PC-9 (cell line): ENCODE measurements at regions not wholly inside any gene's neighbourhood (a gene's known extent, or its start where the extent isn't known, plus 50 kb on each side); places are given as distances from the start of the nearest gene placed in this dataset.

Experiments
- BruUV-seq: library from RNA; stranded (reverse); fragments of 400-500 nt; replicated peaks from 2 replicates; lab custom pipeline; 2021; lab: Mats Ljungman, UMichigan
- CTCF ChIA-PET: fragments of 300-600 bp; sonication (Branson Sonifier 250); formaldehyde crosslinking; loops from one replicate; lab custom pipeline; 2022; ENCODE audit warnings: antibody characterized with exemption; lab: Charles Lee
- POLR2A ChIA-PET: fragments of 300-600 bp; sonication (Branson Sonifier 250); formaldehyde crosslinking; loops from one replicate; lab custom pipeline; 2022; ENCODE audit warnings: antibody characterized with exemption; ENCODE audit not compliant: unreplicated experiment; lab: Charles Lee
- DNase-seq, 2 experiments: peaks; one replicate each; pipeline versions ENCODE4 v3.0.0 to v3.0.0-alpha.2; 2015 to 2022; ENCODE audit warnings: mixed read lengths in 1 of 2
- H2AFZ ChIP-seq: fragments of 200-600 bp; sonication (generic); 2 replicates; pipeline ENCODE4 v1.8.1; 2017; ENCODE audit warnings: antibody characterized with exemption
- H3F3A ChIP-seq: fragments of 200-600 bp; sonication (generic); 2 replicates; pipeline ENCODE4 v1.8.1; 2017; ENCODE audit warnings: antibody characterized with exemption, mild to moderate bottlenecking, low read depth; ENCODE audit not compliant: insufficient read depth
- H3K27ac ChIP-seq: fragments of 200-600 bp; sonication (generic); 2 replicates; pipeline ENCODE4 v1.6.1; 2016; ENCODE audit warnings: mixed run types
- H3K27me3 ChIP-seq: fragments of 200-600 bp; sonication (generic); 2 replicates; pipeline ENCODE4 v1.6.1; 2016; ENCODE audit warnings: low read depth, mixed run types; ENCODE audit not compliant: insufficient read depth
- H3K36me3 ChIP-seq: fragments of 200-600 bp; sonication (generic); 2 replicates; pipeline ENCODE4 v1.6.1; 2016; ENCODE audit warnings: low read depth, mixed run types
- H3K4me1 ChIP-seq: fragments of 200-600 bp; sonication (generic); replicated peaks from 2 replicates; pipeline ENCODE4 v1.6.1; 2016; ENCODE audit warnings: mixed run types; ENCODE audit not compliant: insufficient read depth
- H3K4me2 ChIP-seq: fragments of 200-600 bp; sonication (generic); 2 replicates; pipeline ENCODE4 v1.6.1; 2017; ENCODE audit warnings: mixed run types
- H3K4me3 ChIP-seq: fragments of 200-600 bp; sonication (generic); 2 replicates; pipeline ENCODE4 v1.6.1; 2016; ENCODE audit warnings: mixed run types
- H3K79me2 ChIP-seq: fragments of 200-600 bp; sonication (generic); 2 replicates; pipeline ENCODE4 v1.6.1; 2017; ENCODE audit warnings: low read depth, mixed run types
- H3K9me2 ChIP-seq: fragments of 200-600 bp; sonication (generic); 2 replicates; pipeline ENCODE4 v1.8.1; 2017; ENCODE audit warnings: mild to moderate bottlenecking; ENCODE audit not compliant: insufficient read depth
- H3K9me3 ChIP-seq: fragments of 200-600 bp; sonication (generic); 2 replicates; pipeline ENCODE4 v1.8.1; 2016; ENCODE audit warnings: low read depth; ENCODE audit not compliant: insufficient read depth
- H4K20me1 ChIP-seq: fragments of 200-600 bp; sonication (generic); 2 replicates; pipeline ENCODE4 v1.8.1; 2017; ENCODE audit not compliant: insufficient read depth
- CTCF ChIP-seq: fragments of 200-600 bp; sonication (generic); conservative IDR thresholded peaks from 2 replicates; pipeline ENCODE4 v1.6.1; 2017; ENCODE audit warnings: mixed run types, antibody characterized with exemption, mild to moderate bottlenecking, moderate library complexity
- EZH2 ChIP-seq: fragments of 200-600 bp; sonication (generic); IDR thresholded peaks from 2 replicates; pipeline ENCODE4 v1.8.0; 2017; ENCODE audit warnings: antibody characterized with exemption, low read depth
- intact Hi-C: fragments of 100-400 bp; cut with micrococcal nuclease; formaldehyde crosslinking; loops from one replicate; pipeline ENCODE4 v1.10.0; 2022; ENCODE audit not compliant: unreplicated experiment

DNA sequence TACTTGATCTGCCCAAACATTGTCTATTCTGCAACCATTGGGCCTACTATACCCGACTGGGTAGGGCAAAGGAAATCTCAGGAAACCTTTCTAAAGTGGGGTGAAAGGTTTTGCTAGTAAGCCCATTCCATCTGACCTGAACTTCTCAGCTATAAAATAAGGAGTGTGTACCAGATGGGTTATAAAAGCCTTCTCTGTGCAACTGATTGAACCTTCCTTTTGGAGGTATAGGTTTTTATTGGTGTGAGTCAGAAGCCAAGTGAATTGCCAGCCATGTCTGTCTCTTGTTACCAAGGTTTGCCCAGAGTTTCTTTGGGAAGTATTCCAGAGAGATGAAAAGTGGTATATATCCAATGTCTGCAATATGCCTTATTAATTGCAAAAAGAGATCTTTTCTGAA lies 1271.0 kb upstream of the WWC1 start:
- no TSS peak for BruUV-seq
- Histone ChIP-seq H3K9me2 (no peaks in the 10 kb centered on the region), H3K4me2 (no peak overlapping the region), H3K27me3 (no peaks in the 10 kb centered on the region; the same call in 1 of the 2 replicates), H3K9me3 (no peaks in the 10 kb centered on the region), H3K4me3 (no peak overlapping the region), H3K4me1 (no peaks in the 10 kb centered on the region), H3K79me2 (no peaks in the 10 kb centered on the region), H2AFZ (no peak overlapping the region), H3K27ac (no peak overlapping the region), H4K20me1 (no peaks in the 10 kb centered on the region), H3F3A (no peaks in the 10 kb centered on the region), H3K36me3 (no peaks in the 10 kb centered on the region)
- TF ChIP-seq EZH2: no peak
- no peak for TF ChIP-seq CTCF
- ChIA-PET CTCF (no interaction called here), POLR2A (no interaction called here)
- DNase-seq: no peak
- intact Hi-C loops: no loop called here

DNA sequence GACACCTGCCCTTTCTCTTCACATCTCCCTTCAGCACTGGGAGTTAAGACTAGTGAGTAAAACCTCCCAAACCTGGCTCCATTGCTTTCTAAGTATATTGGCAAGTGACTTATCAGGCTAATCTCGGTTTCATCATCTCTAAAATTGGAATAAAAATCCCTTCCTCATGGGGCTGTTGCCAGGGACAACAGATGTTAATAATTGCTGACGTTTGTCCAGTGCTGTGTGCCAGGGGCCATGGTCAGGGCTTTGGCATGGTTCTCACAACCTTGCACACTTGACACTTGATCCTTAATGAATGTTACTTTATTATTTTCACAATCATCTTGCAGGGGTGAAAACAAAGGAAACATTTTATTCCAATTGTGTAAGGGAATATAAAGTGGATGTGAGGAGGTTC lies 1262.0 kb upstream of the WWC1 start:
- Histone ChIP-seq H3K4me3 (no peak overlapping the region), H4K20me1 (no peaks in the 10 kb centered on the region), H3K4me1 (no peaks in the 10 kb centered on the region), H3K27me3 (peaks cover 13% of the 10 kb centered on the region), H3K4me2 (no peak overlapping the region), H3K36me3 (no peaks in the 10 kb centered on the region), H2AFZ (no peak overlapping the region), H3K79me2 (no peaks in the 10 kb centered on the region), H3F3A (no peaks in the 10 kb centered on the region), H3K9me3 (no peaks in the 10 kb centered on the region), H3K9me2 (no peaks in the 10 kb centered on the region), H3K27ac (no peak overlapping the region)
- DNase-seq: no peak
- CTCF ChIA-PET: no interaction called here
- intact Hi-C loops: no loop called here
- TF ChIP-seq CTCF (no peak), EZH2 (no peak)
- POLR2A ChIA-PET: no interaction called here
- BruUV-seq: no TSS peak

GRCh38 chr5:167030500-167031120 lies 1260.8 kb upstream of the WWC1 start:
- Histone ChIP-seq H3K9me2 (no peaks in the 10 kb centered on the region), H3K79me2 (no peaks in the 10 kb centered on the region), H3F3A (no peaks in the 10 kb centered on the region), H2AFZ (0 out of 2 replicates have a peak overlapping the region, but pooled peaks have one; percentile 48), H3K27ac (no peak overlapping the region), H3K27me3 (peaks cover 22% of the 10 kb centered on the region), H3K36me3 (no peaks in the 10 kb centered on the region), H3K4me3 (no peak overlapping the region), H3K4me1 (no peaks in the 10 kb centered on the region), H3K4me2 (no peak overlapping the region), H3K9me3 (no peaks in the 10 kb centered on the region), H4K20me1 (no peaks in the 10 kb centered on the region)
- intact Hi-C loops: no loop called here
- peak; percentile 48 for TF ChIP-seq CTCF
- TF ChIP-seq EZH2: no peak
- POLR2A ChIA-PET: no interaction called here
- CTCF ChIA-PET: no interaction called here
- no TSS peak for BruUV-seq
- DNase-seq: peak in 1 of 2 experiments; percentile 33
